ENCODE measurements at regions not wholly inside any gene's neighbourhood (a gene's known extent, or its start where the extent isn't known, plus 50 kb on each side); places are given as distances from the start of the nearest gene placed in this dataset.

DNA sequence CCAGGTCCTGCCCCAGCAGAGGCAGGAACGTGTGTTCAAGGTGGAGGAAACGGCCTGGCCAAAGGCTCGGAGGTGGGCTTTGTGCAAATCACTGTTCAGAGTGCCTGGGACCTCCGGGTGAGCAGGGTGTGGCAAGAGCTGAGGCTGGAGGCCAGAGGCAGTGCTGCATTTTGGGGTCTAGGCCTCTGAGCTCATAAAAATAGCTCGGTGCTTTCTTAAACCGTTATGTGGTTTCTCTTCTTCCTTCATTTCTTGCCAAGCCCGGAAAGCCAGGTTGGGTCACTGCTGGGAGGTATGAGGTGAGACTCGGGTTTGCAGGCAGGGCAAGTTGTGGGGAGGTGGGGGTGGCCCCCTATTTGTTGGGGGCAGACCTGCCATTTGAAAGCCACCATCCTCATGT lies 178.8 kb upstream of the MYL2 start:
- ChIA-PET CTCF (interaction anchor here (0.7 kb wide), 1 partner anchor 119 kb away, joined by 6 read pairs; no protein-coding TSS in a partner anchor), POLR2A (no interaction called here)
- no peak for TF ChIP-seq MZF1 (tag by site-specific recombination; IDR thresholded peaks at IDR 0.05; ENCODE audit: borderline replicate concordance)
- TF ChIP-seq SP7 (tag by site-specific recombination; IDR thresholded peaks at IDR 0.05): no peak
- TF ChIP-seq OVOL3 (tag by site-specific recombination; IDR thresholded peaks at IDR 0.05): no peak
- no peak for TF ChIP-seq ZNF404 (tag by site-specific recombination; IDR thresholded peaks at IDR 0.05)
- TF ChIP-seq TCF7L2 (IDR thresholded peaks at IDR 0.05; ENCODE audit: borderline replicate concordance, low read depth, low read length): no peak
- no peak for TF ChIP-seq MYNN (tag by site-specific recombination; IDR thresholded peaks at IDR 0.05; ENCODE audit: borderline replicate concordance)
- no peak for TF ChIP-seq BCL11B (tag by site-specific recombination; IDR thresholded peaks at IDR 0.05; ENCODE audit: low read depth)
- no peak for TF ChIP-seq ZNF311 (tag by site-specific recombination; IDR thresholded peaks at IDR 0.05; ENCODE audit: borderline replicate concordance)
- no peak for TF ChIP-seq ZNF530 (tag by site-specific recombination; IDR thresholded peaks at IDR 0.05; ENCODE audit: low read depth)
- no peak for TF ChIP-seq ZSCAN23 (tag by site-specific recombination; IDR thresholded peaks at IDR 0.05)
- TF ChIP-seq, protein P1, sequence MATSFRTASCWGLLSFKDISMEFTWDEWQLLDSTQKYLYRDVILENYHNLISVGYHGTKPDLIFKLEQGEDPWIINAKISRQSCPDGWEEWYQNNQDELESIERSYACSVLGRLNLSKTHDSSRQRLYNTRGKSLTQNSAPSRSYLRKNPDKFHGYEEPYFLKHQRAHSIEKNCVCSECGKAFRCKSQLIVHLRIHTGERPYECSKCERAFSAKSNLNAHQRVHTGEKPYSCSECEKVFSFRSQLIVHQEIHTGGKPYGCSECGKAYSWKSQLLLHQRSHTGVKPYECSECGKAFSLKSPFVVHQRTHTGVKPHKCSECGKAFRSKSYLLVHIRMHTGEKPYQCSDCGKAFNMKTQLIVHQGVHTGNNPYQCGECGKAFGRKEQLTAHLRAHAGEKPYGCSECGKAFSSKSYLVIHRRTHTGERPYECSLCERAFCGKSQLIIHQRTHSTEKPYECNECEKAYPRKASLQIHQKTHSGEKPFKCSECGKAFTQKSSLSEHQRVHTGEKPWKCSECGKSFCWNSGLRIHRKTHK (tag by site-specific recombination; IDR thresholded peaks at IDR 0.05): no peak
- no peak for TF ChIP-seq ZBTB8A (tag by site-specific recombination; IDR thresholded peaks at IDR 0.05)
- TF ChIP-seq, protein P2, sequence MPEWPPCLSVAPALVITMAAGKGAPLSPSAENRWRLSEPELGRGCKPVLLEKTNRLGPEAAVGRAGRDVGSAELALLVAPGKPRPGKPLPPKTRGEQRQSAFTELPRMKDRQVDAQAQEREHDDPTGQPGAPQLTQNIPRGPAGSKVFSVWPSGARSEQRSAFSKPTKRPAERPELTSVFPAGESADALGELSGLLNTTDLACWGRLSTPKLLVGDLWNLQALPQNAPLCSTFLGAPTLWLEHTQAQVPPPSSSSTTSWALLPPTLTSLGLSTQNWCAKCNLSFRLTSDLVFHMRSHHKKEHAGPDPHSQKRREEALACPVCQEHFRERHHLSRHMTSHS (tag by site-specific recombination; IDR thresholded peaks at IDR 0.05): no peak
- no peak for TF ChIP-seq ZNF514 (tag by site-specific recombination; IDR thresholded peaks at IDR 0.05)
- TF ChIP-seq OSR2 (tag by site-specific recombination; IDR thresholded peaks at IDR 0.05): no peak

DNA sequence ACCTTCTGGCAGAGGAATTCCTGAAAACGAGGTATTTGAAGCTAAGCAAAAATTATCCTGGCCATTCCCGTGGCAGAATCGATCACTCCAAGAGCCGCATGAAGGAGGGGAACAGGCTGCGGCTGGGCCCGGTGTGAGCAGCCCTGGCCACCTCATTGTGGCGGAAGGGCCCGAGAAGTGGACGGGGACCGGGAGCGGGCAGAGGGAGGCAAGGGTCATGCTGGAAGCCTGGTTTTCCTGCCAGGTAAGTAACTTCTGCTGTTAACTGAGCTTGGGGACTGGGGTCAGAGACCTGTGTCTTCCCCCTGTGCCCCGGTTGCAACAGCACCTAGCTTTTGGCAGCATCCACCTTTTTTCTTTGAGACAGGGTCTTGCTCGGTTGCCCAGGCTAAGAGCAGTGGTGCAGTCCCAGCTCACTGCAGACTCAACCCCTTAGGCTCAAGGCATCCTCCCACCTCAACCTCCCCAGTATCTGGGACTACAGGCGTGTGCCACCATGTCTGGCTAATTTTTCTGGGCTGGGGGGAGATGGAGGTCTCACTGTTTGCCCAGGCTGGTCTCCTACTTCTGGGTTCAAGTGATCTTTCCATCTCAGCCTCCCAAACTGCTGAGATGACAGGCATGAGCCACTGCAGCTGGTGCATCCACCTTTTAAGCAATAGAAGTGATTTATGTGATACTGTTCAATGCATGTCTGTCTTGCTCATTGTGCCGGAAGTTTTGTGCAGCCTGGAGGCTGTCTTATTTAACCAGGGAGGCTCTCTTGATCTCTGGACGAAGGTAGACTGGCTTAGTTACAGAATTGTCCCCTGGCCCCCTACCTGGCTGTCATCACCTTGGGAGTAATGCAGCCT lies 174.0 kb upstream of the MYL2 start:
- ChIA-PET POLR2A (no interaction called here), CTCF (interaction anchor here (0.6 to 0.7 kb wide), 2 partner anchors 14 to 169 kb away, joined by 3 read pairs; no protein-coding TSS in a partner anchor)
- TF ChIP-seq ZNF121 (tag by site-specific recombination; IDR thresholded peaks at IDR 0.05) (peak; percentile 59; the same call in 1 of the 2 replicates), ZNF354C (tag by site-specific recombination; IDR thresholded peaks at IDR 0.05; ENCODE audit: borderline replicate concordance, low read depth) (no peak)
- no peaks in the 10 kb centered on the region for H3K36me3 ChIP-seq (ENCODE audit: control insufficient read depth in 2 of 2, insufficient read depth in 1 of 2, low read length in 2 of 2)
- H3K27ac ChIP-seq (ENCODE audit: extremely low read depth, low read depth, low read length): no peak overlapping the region
- no peaks in the 10 kb centered on the region for H3K4me1 ChIP-seq (ENCODE audit: control insufficient read depth, insufficient read depth, low read length)
- no peaks in the 10 kb centered on the region for H3K9me3 ChIP-seq (ENCODE audit: control insufficient read depth, insufficient read depth, low read depth, low read length)
- no peak overlapping the region for H3K4me3 ChIP-seq (ENCODE audit: low read depth, low read length)

More for the DNA sequence above, 178.8 kb upstream of the MYL2 start:
- no peaks in the 10 kb centered on the region for H3K36me3 ChIP-seq (ENCODE audit: control insufficient read depth in 2 of 2, insufficient read depth in 1 of 2, low read length in 2 of 2)
- no peaks in the 10 kb centered on the region for H3K9me3 ChIP-seq (ENCODE audit: control insufficient read depth, insufficient read depth, low read depth, low read length)
- H3K4me3 ChIP-seq (ENCODE audit: low read depth, low read length): no peak overlapping the region
- H3K27ac ChIP-seq (ENCODE audit: extremely low read depth, low read depth, low read length): no peak overlapping the region
- H3K4me1 ChIP-seq (ENCODE audit: control insufficient read depth, insufficient read depth, low read length): no peaks in the 10 kb centered on the region

DNA sequence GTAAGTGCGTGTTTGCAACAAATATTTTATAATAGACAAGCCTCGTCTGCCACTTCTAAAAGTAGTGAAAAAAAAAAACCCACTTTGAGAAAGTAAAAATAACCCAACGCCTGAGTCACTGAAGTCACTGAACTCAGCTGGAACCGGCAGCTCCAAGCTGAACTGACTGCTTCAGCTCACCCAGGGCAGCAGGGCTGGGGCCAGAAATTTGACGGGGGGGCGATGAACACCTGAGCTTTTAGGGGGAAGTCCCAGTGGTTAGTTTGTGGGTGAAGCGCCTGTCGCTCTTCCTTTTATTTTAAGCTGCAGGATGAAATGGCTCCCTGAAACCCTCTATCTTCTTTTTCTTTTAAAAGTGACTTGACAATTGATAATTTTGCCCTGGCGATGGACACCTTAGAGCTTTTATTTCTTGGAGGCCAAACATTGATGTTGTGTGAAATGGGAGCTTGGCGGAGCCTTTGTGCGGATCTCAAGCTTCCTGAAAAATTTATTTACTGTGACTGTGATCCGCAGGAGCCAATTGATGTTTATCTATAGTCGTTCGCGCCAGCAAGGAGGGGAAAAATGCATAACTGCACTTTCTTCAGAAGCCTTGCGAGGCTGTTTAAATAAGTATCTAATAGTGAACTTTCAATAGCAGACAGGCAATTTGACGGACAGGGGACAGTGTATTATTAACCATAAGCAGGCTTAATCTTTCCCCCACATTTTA lies 173.2 kb upstream of the MYL2 start:
- TF ChIP-seq YY1 (tag by site-specific recombination; IDR thresholded peaks at IDR 0.05) (no peak), ZNF670 (tag by site-specific recombination; IDR thresholded peaks at IDR 0.05; ENCODE audit: low read depth) (no peak), ZNF664 (tag by site-specific recombination; IDR thresholded peaks at IDR 0.05) (no peak), ZSCAN30 (tag by site-specific recombination; IDR thresholded peaks at IDR 0.05) (no peak)
- TF ChIP-seq, protein P3, sequence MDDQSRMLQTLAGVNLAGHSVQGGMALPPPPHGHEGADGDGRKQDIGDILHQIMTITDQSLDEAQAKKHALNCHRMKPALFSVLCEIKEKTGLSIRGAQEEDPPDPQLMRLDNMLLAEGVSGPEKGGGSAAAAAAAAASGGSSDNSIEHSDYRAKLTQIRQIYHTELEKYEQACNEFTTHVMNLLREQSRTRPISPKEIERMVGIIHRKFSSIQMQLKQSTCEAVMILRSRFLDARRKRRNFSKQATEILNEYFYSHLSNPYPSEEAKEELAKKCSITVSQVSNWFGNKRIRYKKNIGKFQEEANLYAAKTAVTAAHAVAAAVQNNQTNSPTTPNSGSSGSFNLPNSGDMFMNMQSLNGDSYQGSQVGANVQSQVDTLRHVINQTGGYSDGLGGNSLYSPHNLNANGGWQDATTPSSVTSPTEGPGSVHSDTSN (CRISPR knock-in tag; IDR thresholded peaks at IDR 0.05): no peak
- no peak overlapping the region for H3K27ac ChIP-seq (ENCODE audit: extremely low read depth, low read depth, low read length)
- ChIA-PET CTCF (interaction anchor here (0.6 to 0.7 kb wide), 4 partner anchors 12 to 168 kb away, joined by 3 to 4 read pairs (median 3); no protein-coding TSS in a partner anchor), POLR2A (no interaction called here)
- H3K9me3 ChIP-seq (ENCODE audit: control insufficient read depth, insufficient read depth, low read depth, low read length): no peaks in the 10 kb centered on the region
- no peak overlapping the region for H3K4me3 ChIP-seq (ENCODE audit: low read depth, low read length)
- no peaks in the 10 kb centered on the region for H3K4me1 ChIP-seq (ENCODE audit: control insufficient read depth, insufficient read depth, low read length)
- H3K36me3 ChIP-seq (ENCODE audit: control insufficient read depth in 2 of 2, insufficient read depth in 1 of 2, low read length in 2 of 2): no peaks in the 10 kb centered on the region

Measured in HEK293 (cell line).